ENCODE measurements at regions not wholly inside any gene's neighbourhood (a gene's known extent, or its start where the extent isn't known, plus 50 kb on each side); places are given as distances from the start of the nearest gene placed in this dataset.
"Not testable (repeated sequence)": the region's sequence is repeated elsewhere in the genome, so short reads cannot be mapped to it uniquely, and the experiment has no call there.

DNA sequence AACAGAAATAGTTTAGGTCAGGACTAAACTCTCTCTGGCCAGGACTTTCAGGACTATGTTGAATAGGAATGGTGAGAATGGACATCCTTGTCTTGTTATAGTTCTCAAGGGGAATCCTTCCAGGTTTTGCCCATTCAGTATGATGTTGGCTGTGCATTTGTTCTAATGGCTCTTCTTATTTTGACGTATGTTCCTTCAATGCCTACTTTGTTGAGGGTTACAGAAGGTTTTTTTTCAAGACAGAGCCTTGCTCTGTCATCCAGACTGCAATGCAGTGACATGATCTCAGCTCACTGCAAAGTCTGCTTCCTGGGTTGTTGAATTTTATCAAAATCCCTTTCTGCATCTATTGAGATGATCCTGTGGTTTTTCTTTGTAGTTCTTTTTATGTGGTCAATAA is 79.5 kb upstream of the NID2 start (continued):
- TF ChIP-seq, protein P1, sequence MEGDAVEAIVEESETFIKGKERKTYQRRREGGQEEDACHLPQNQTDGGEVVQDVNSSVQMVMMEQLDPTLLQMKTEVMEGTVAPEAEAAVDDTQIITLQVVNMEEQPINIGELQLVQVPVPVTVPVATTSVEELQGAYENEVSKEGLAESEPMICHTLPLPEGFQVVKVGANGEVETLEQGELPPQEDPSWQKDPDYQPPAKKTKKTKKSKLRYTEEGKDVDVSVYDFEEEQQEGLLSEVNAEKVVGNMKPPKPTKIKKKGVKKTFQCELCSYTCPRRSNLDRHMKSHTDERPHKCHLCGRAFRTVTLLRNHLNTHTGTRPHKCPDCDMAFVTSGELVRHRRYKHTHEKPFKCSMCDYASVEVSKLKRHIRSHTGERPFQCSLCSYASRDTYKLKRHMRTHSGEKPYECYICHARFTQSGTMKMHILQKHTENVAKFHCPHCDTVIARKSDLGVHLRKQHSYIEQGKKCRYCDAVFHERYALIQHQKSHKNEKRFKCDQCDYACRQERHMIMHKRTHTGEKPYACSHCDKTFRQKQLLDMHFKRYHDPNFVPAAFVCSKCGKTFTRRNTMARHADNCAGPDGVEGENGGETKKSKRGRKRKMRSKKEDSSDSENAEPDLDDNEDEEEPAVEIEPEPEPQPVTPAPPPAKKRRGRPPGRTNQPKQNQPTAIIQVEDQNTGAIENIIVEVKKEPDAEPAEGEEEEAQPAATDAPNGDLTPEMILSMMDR (conservative IDR thresholded peaks at IDR 0.05; ENCODE audit: low read depth in 2 of 2), result no peak
- TF ChIP-seq NANOG (IDR thresholded peaks at IDR 0.05; ENCODE audit: borderline replicate concordance) (no peak), STAT1 (IDR thresholded peaks at IDR 0.05; ENCODE audit: unreplicated experiment) (no peak), CREB1 (CRISPR knock-in tag; IDR thresholded peaks at IDR 0.05; ENCODE audit: low read depth) (no peak), ZNF331 (CRISPR knock-in tag; IDR thresholded peaks at IDR 0.05; ENCODE audit: low read depth) (no peak)

DNA sequence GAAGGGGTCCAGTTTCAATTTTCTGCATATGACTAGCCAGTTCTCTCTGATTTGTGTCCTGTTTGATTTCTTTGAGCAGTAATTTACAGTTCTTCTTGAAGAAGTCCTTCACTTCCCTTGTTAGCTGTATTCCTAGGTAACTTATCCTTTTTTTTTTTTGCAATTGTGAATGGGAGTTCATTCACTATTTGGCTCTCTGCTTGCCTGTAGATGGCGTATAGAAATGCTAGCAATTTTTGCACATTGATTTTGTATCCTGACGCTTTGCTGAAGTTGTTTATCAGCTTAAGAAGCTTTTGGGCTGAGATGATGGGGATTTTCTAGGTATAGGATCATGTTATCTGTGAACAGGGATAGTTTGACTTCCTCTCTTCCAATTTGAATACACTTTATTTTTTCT is 77.6 kb upstream of the NID2 start:
- peaks cover 9% of the 10 kb centered on the region; the same call in 2 of the 3 replicates for H3K9me3 Mint-ChIP-seq
- no peaks in the 10 kb centered on the region for H3K4me1 ChIP-seq (ENCODE audit: insufficient read depth)
- no peak overlapping the region for H3K4me3 Mint-ChIP-seq
- no peak overlapping the region for H3K27ac Mint-ChIP-seq
- no peak overlapping the region for H3K27ac ChIP-seq (ENCODE audit: low read depth)
- H3K4me1 Mint-ChIP-seq, result no peaks in the 10 kb centered on the region
- ATAC-seq (no peak), DNase-seq (ENCODE audit: low spot score) (no peak)
- peaks cover 6% of the 10 kb centered on the region for H3K27me3 Mint-ChIP-seq (ENCODE audit: insufficient read depth, low read depth, poor library complexity)
- no peaks in the 10 kb centered on the region for H4K20me1 ChIP-seq (replicated peaks; ENCODE audit: insufficient read depth)
- H3K36me3 ChIP-seq (ENCODE audit: insufficient read depth), result no peaks in the 10 kb centered on the region
- H3K4me2 ChIP-seq, result no peak overlapping the region
- H3K4me3 ChIP-seq, result no peak overlapping the region
- no peaks in the 10 kb centered on the region; the same call in 2 of the 3 replicates for H3K36me3 Mint-ChIP-seq (ENCODE audit: low read depth)
- TF ChIP-seq, protein P1 (conservative IDR thresholded peaks at IDR 0.05; ENCODE audit: low read depth in 2 of 2), result 0 out of 4 replicates have a peak, but pooled peaks of 1 of the 2 experiments have one; percentile 23
- no peak for TF ChIP-seq NANOG (IDR thresholded peaks at IDR 0.05; ENCODE audit: borderline replicate concordance)
- no peak overlapping the region for H2AFZ ChIP-seq
- no peaks in the 10 kb centered on the region for H3K27me3 ChIP-seq (ENCODE audit: insufficient read depth)
- no peaks in the 10 kb centered on the region for H3K79me2 ChIP-seq (replicated peaks; ENCODE audit: insufficient read depth)
- H3K9me2 ChIP-seq (ENCODE audit: insufficient read depth), result no peaks in the 10 kb centered on the region
- no peaks in the 10 kb centered on the region for H3F3A ChIP-seq (replicated peaks; ENCODE audit: low read depth)

DNA sequence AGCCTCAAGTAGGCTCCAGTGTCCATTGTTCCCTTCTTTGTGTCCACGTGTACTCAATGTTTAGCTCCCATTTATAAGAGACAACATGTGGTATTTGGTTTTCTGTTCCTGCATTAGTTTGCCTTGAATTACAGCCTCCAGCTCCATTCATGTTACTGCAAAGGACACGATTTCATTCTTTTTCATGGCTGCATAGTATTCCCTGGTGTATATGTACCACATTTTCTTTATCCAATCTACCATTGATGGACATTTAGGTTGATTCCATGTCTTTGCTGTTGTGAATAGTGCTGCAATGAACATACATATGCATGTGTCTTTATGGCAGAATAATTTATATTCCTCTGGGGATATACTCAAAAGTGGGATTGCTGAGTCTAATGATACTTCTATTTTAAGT is 75.2 kb upstream of the NID2 start:
- not testable (repeated sequence) for H3K4me1 Mint-ChIP-seq; H3K27ac Mint-ChIP-seq; H3K79me2 ChIP-seq (replicated peaks; ENCODE audit: insufficient read depth); H3K4me3 Mint-ChIP-seq; H3K9me2 ChIP-seq (ENCODE audit: insufficient read depth); DNase-seq (ENCODE audit: low spot score); H4K20me1 ChIP-seq (replicated peaks; ENCODE audit: insufficient read depth); H3K27ac ChIP-seq (ENCODE audit: low read depth); ATAC-seq; H3K4me3 ChIP-seq; H3F3A ChIP-seq (replicated peaks; ENCODE audit: low read depth); H2AFZ ChIP-seq; H3K4me2 ChIP-seq; H3K27me3 ChIP-seq (ENCODE audit: insufficient read depth); H3K36me3 Mint-ChIP-seq (ENCODE audit: low read depth); H3K36me3 ChIP-seq (ENCODE audit: insufficient read depth); H3K4me1 ChIP-seq (ENCODE audit: insufficient read depth); H3K27me3 Mint-ChIP-seq (ENCODE audit: insufficient read depth, low read depth, poor library complexity)
- H3K9me3 Mint-ChIP-seq, result peaks cover 13% of the 10 kb centered on the region; the same call in 2 of the 3 replicates

All from GM23338 (cell line).